GM18861 (cell line): ENCODE measurements at regions not wholly inside any gene's neighbourhood (a gene's known extent, or its start where the extent isn't known, plus 50 kb on each side); places are given as distances from the start of the nearest gene placed in this dataset.

Experiments
- ATAC-seq: cut with Tn5 transposase; IDR thresholded peaks from one replicate; pipeline ENCODE4 v1.9.1; 2021; ENCODE audit not compliant: unreplicated experiment

- no peak for ATAC-seq
These were observed 58.6 kb upstream of the NYAP2 start for GRCh38 chr2:225340923-225341322.

- no peak for ATAC-seq
These were observed 62.3 kb upstream of the NYAP2 start for GRCh38 chr2:225337183-225337582.

- ATAC-seq, result no peak
These were observed 65.0 kb upstream of the NYAP2 start for GRCh38 chr2:225334514-225334913.

- no peak for ATAC-seq
These were observed 71.3 kb upstream of the NYAP2 start for GRCh38 chr2:225328192-225328591.

- no peak for ATAC-seq
These were observed 72.5 kb upstream of the NYAP2 start for GRCh38 chr2:225326969-225327368.

GRCh38 chr2:225319872-225320271 lies 79.6 kb upstream of the NYAP2 start:
- ATAC-seq, result no peak

- no peak for ATAC-seq
These were observed 81.1 kb upstream of the NYAP2 start for GRCh38 chr2:225318440-225318839.

- ATAC-seq, result no peak
These were observed 82.3 kb upstream of the NYAP2 start for GRCh38 chr2:225317186-225317585.

- ATAC-seq, result no peak
These were observed 88.8 kb upstream of the NYAP2 start for GRCh38 chr2:225310745-225311144.

GRCh38 chr2:225309516-225309915 lies 90.0 kb upstream of the NYAP2 start:
- ATAC-seq, result no peak

- no peak for ATAC-seq
These were observed 102.6 kb upstream of the NYAP2 start for GRCh38 chr2:225296951-225297350.

GRCh38 chr2:225295102-225295501 lies 104.4 kb upstream of the NYAP2 start:
- ATAC-seq, result no peak

- ATAC-seq, result no peak
These were observed 105.9 kb upstream of the NYAP2 start for GRCh38 chr2:225293638-225294037.

- ATAC-seq, result no peak
These were observed 108.6 kb upstream of the NYAP2 start for GRCh38 chr2:225290757-225291400.

GRCh38 chr2:225289659-225290058 lies 109.9 kb upstream of the NYAP2 start:
- no peak for ATAC-seq

GRCh38 chr2:225288986-225289385 lies 110.5 kb upstream of the NYAP2 start:
- no peak for ATAC-seq

GRCh38 chr2:225282858-225283710 lies 116.4 kb upstream of the NYAP2 start:
- ATAC-seq, result peak; percentile 87

- ATAC-seq, result peak; percentile 85
These were observed 123.3 kb upstream of the NYAP2 start for GRCh38 chr2:225276207-225276606.

GRCh38 chr2:225275443-225275842 lies 124.1 kb upstream of the NYAP2 start:
- no peak for ATAC-seq

GRCh38 chr2:225274751-225275150 lies 124.8 kb upstream of the NYAP2 start:
- ATAC-seq, result peak; percentile 30

GRCh38 chr2:225272173-225272572 lies 127.3 kb upstream of the NYAP2 start:
- no peak for ATAC-seq

- ATAC-seq, result peak; percentile 100
These were observed 128.6 kb upstream of the NYAP2 start for GRCh38 chr2:225270861-225271260.
